ENCODE measurements at regions not wholly inside any gene's neighbourhood (a gene's known extent, or its start where the extent isn't known, plus 50 kb on each side); places are given as distances from the start of the nearest gene placed in this dataset.

GRCh38 chr10:125266541-125266940 lies 106.2 kb upstream of the CTBP2 start:
- DNase-seq (ENCODE audit: low read depth) = no peak
- no peak for TF ChIP-seq CTCF (conservative IDR thresholded peaks at IDR 0.05; ENCODE audit: low read depth, low read length)
- H3K4me3 ChIP-seq (ENCODE audit: low read depth, low read length) = no peak overlapping the region

- no peak for DNase-seq (ENCODE audit: low read depth)
- TF ChIP-seq CTCF (conservative IDR thresholded peaks at IDR 0.05; ENCODE audit: low read depth, low read length) = no peak
- H3K4me3 ChIP-seq (ENCODE audit: low read depth, low read length) = no peak overlapping the region
These were observed 105.2 kb upstream of the CTBP2 start for GRCh38 chr10:125265579-125265955.

- no peak overlapping the region for H3K4me3 ChIP-seq (ENCODE audit: low read depth, low read length)
- no peak for DNase-seq (ENCODE audit: low read depth)
These were observed 104.6 kb upstream of the CTBP2 start for GRCh38 chr10:125264757-125265578.

GRCh38 chr10:125264091-125264490 lies 103.7 kb upstream of the CTBP2 start:
- no peak for TF ChIP-seq CTCF (conservative IDR thresholded peaks at IDR 0.05; ENCODE audit: low read depth, low read length)
- DNase-seq (ENCODE audit: low read depth) = no peak

More at GRCh38 chr10:125264757-125265578, 104.6 kb upstream of the CTBP2 start:
- TF ChIP-seq CTCF (conservative IDR thresholded peaks at IDR 0.05; ENCODE audit: low read depth, low read length) = no peak

GRCh38 chr10:125263551-125263950 lies 103.2 kb upstream of the CTBP2 start:
- no peak overlapping the region for H3K4me3 ChIP-seq (ENCODE audit: low read depth, low read length)
- peak; percentile 12 for DNase-seq (ENCODE audit: low read depth)
- TF ChIP-seq CTCF (conservative IDR thresholded peaks at IDR 0.05; ENCODE audit: low read depth, low read length) = no peak

More at GRCh38 chr10:125264091-125264490, 103.7 kb upstream of the CTBP2 start:
- H3K4me3 ChIP-seq (ENCODE audit: low read depth, low read length) = no peak overlapping the region

GRCh38 chr10:125262920-125263319 lies 102.6 kb upstream of the CTBP2 start:
- H3K4me3 ChIP-seq (ENCODE audit: low read depth, low read length) = no peak overlapping the region
- TF ChIP-seq CTCF (conservative IDR thresholded peaks at IDR 0.05; ENCODE audit: low read depth, low read length) = no peak
- no peak for DNase-seq (ENCODE audit: low read depth)

DNA sequence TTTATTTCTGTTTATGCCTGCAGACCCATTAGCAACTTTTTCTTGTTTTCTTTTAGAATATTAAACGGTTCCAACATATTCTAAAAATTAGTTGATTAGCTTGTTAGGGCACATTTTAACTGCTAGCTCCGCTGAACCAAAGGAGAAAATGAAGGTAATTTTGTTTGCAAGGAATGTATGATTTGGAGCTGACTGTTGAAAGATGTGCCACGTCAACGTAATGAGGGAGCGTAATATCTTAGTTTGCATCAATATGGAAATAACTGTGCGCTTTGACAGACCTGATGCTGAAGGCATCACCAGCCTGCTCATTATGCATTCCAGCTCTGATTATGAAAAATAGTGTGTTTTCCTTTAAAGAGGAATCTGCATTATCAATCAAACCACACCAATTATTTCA lies 102.0 kb upstream of the CTBP2 start:
- TF ChIP-seq CTCF (conservative IDR thresholded peaks at IDR 0.05; ENCODE audit: low read depth, low read length) = no peak
- no peak overlapping the region for H3K4me3 ChIP-seq (ENCODE audit: low read depth, low read length)
- DNase-seq (ENCODE audit: low read depth) = no peak
